ENCODE measurements at regions not wholly inside any gene's neighbourhood (a gene's known extent, or its start where the extent isn't known, plus 50 kb on each side); places are given as distances from the start of the nearest gene placed in this dataset.

DNA sequence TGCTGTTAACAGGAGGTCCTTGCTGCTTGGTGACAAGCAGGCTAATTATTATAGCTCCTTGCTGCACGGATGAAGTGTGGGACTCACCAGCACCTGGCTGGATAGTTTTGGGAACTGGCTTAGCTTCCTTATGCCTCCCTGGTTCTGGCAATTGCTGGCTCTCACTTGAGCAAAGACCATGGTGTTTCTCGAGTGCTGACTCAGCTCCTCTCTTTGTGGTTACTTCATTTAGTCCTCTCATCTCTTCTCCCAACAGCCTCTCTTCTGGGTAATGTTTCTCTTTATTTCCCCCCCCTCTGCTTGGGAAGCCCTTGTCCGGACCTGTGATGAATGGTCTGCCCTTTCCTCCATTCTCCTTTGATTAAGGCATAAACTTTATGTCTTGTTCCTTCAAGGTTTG, 100.4 kb downstream of the CBLL2 start:
- Mint-ChIP-seq H3K4me3 (no peak overlapping the region), H3K9me3 (no peaks in the 10 kb centered on the region), H3K36me3 (no peaks in the 10 kb centered on the region), H3K27ac (no peak overlapping the region), H3K27me3 (no peaks in the 10 kb centered on the region), H3K4me1 (no peaks in the 10 kb centered on the region)
- DNase-seq: no peak

DNA sequence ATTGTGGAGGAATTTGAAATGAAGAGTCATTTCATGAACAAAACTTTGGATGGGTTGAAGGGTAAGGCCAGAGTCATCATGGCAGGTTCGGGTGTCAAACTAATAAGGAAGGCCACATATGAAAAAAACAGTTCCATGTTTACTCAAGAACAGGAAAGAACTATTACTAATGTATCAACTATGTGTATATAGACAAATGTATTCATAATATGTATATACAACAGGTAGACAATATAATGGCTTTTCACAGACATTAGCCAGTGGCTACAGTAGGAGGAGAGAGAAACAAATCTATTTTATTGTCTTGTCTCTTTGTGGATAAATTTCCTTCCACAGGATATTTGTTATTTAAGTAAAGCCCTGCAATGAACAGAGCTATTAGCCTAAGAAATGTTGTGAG, 101.1 kb downstream of the CBLL2 start:
- no peaks in the 10 kb centered on the region for H3K27me3 Mint-ChIP-seq
- no peak for DNase-seq
- no peaks in the 10 kb centered on the region for H3K36me3 Mint-ChIP-seq
- no peak overlapping the region for H3K4me3 Mint-ChIP-seq
- no peak overlapping the region for H3K27ac Mint-ChIP-seq
- H3K9me3 Mint-ChIP-seq: no peaks in the 10 kb centered on the region
- H3K4me1 Mint-ChIP-seq: no peaks in the 10 kb centered on the region

DNA sequence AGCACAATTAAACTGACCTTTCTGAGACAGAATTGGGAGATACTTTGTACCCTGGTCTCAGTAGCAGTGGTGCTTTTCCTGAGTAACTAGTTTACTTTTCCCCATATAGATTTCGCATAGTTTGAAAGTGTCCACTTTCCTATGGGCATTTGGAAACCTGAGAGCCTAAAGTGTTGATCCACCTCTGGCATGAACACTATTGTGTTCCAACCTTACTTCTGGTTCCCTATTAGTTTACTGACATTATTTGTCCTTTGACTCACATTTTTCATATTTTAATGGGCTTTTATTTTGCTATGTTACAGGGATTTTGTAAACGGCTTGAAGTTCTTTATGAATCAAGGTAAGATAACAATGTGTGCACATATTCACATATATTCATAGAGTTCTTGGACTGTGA, 103.7 kb downstream of the CBLL2 start:
- Mint-ChIP-seq H3K27me3 (no peaks in the 10 kb centered on the region), H3K36me3 (no peaks in the 10 kb centered on the region), H3K4me3 (no peak overlapping the region), H3K4me1 (no peaks in the 10 kb centered on the region), H3K27ac (no peak overlapping the region), H3K9me3 (no peaks in the 10 kb centered on the region)
- DNase-seq: no peak

DNA sequence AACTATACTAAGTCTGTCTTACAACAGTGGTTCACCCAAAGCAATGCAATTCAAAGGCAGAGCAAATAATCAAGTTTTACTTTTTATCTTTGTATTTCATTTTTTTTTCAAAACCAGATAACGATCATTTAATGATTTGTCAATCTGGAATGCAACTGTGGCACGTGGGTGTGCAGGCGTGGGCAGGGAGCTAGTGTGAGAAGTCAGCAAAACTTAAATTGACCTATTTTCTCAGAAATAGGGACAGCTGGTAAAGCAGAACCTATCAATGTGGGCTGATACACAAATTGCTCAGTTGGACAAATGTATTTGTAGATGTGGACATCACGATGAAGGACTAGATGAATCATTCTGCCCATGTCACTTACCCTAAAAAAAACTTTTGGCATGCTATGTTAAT, 105.6 kb downstream of the CBLL2 start:
- Mint-ChIP-seq H3K9me3 (no peaks in the 10 kb centered on the region), H3K4me1 (no peaks in the 10 kb centered on the region), H3K36me3 (no peaks in the 10 kb centered on the region), H3K4me3 (no peak overlapping the region), H3K27me3 (no peaks in the 10 kb centered on the region), H3K27ac (no peak overlapping the region)
- no peak for DNase-seq

DNA sequence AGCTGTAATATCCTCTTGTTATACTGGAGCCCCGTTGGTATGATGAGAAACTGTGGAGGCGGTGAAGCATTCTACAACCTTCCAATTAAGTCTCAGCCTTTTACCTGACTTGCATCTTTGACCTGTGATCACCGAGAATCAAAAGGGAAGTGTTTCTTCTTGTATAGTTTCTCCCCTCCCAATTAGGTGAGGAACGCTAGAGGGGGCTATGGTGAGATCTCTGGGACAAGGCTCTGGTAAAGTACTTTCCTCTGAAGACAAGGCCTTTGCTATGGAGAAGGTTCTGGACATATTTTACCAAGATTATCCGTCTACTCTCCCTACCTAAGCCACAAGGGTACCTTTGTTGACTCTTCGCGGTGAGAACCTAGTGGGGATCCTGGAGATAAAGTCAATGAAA, 111.3 kb downstream of the CBLL2 start:
- Mint-ChIP-seq H3K27me3 (no peaks in the 10 kb centered on the region), H3K9me3 (no peaks in the 10 kb centered on the region), H3K27ac (no peak overlapping the region), H3K4me3 (no peak overlapping the region), H3K36me3 (no peaks in the 10 kb centered on the region), H3K4me1 (no peaks in the 10 kb centered on the region)
- DNase-seq: no peak

DNA sequence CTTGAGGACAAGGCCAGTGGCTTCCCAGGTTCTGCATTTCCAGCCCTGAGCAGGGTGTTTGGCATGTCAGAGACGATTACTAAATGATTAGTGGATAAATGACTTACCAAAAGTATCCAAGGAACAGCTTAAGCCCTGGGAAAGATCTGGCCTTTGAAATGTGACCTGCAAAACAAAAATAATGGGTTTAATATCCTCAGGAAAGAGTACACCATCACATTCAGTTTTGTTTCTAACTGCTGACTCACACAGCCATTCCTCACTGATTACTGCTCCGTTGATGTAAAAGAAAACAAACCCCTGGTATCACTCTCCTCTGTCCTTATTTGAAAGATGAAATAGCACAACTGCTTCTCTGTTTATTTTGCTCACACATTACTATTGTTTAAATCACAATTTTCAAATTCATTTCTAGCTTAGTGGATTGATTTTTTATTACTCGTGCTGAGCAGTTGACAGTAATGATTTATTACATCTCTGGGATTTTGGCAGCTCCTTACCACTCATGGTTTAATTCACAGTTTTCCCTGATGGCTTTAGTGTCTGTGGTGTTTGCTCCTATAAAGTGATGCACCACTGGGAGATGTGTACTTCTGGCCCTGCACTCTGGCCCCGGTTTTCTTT, 117.0 kb downstream of the CBLL2 start:
- H3K27ac Mint-ChIP-seq: no peak overlapping the region
- no peaks in the 10 kb centered on the region for H3K36me3 Mint-ChIP-seq
- DNase-seq: no peak
- H3K4me1 Mint-ChIP-seq: no peaks in the 10 kb centered on the region
- H3K27me3 Mint-ChIP-seq: no peaks in the 10 kb centered on the region
- H3K4me3 Mint-ChIP-seq: no peak overlapping the region
- H3K9me3 Mint-ChIP-seq: no peaks in the 10 kb centered on the region

DNA sequence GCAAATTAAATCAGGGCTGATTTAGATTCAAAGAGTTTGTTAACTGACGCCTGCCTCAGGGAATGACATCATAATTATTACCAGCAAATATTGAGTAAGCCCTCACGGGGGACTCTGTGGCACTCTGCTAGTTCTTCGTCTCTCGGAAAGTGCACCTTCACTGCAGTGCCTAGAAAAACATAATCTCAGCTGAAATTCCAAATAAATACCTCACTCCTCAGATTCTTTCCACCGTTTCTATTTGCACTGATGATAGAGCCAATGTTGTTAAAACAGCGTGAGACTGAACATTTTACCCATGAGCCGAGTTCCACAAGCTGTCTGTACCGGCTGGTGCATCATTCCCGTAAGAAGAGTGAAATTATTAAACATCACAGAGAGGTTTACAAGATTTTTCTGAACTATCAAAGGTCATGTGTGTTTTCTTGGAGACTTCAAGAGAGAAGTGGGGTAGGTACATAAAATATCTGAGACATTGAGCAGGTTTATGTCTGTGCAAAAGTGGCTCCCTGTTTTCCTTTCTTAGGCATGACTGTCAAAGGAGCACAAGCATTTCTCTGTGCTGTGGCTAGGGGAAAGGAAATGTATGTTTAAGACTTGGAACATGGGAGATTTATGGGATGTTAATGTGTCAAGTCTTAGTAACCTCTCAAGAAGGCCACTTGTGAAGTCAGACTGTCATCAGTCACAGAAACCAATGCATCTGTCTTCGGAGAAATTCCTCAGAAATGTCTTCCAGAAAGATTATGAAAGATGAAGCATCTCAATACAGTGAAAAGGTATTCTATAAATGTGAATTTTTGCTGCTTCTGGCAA, 119.6 kb downstream of the CBLL2 start:
- no peaks in the 10 kb centered on the region for H3K4me1 Mint-ChIP-seq
- no peak for DNase-seq
- no peaks in the 10 kb centered on the region for H3K36me3 Mint-ChIP-seq
- H3K4me3 Mint-ChIP-seq: no peak overlapping the region
- no peak overlapping the region for H3K27ac Mint-ChIP-seq
- H3K9me3 Mint-ChIP-seq: no peaks in the 10 kb centered on the region
- no peaks in the 10 kb centered on the region for H3K27me3 Mint-ChIP-seq

DNA sequence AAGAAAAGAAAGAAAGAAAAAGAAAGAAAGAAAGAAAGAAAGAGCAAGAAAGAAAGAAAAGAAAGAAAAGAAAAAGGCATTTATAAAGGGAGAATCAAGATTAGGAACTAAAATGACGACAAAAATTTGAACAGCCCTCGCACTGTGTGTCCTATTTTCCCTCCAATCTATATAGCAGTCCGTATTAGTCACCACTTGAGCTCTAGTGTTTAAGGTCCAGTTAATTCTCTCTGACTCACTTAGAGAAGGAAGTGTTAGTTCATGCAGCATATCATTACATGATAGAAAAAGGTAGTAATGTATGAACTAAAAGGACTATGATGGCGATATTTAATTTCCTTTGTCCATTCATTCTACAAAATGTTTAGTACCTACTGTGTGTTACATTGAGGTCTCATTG, 122.7 kb downstream of the CBLL2 start:
- no peak for DNase-seq
- Mint-ChIP-seq H3K4me3 (no peak overlapping the region), H3K9me3 (no peaks in the 10 kb centered on the region), H3K27ac (no peak overlapping the region), H3K36me3 (no peaks in the 10 kb centered on the region), H3K27me3 (no peaks in the 10 kb centered on the region), H3K4me1 (no peaks in the 10 kb centered on the region)

DNA sequence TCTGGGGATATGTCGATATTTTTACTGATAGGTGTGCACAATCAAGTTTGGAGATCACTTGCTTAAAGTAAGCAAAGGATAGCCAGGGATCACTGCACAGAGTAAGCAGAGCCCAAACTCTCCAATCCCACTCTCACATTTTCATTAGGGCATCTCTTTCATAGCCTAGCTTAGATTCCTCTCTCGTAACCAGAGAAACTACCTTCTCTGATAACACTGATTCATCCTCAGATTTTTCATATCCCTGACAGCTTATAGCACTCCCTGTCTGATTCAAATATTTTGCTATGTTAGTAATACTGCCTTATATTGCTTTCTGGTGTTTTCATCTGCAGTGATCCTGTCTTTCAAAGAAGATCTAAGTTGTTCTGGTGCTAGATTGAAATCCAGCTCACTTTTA, 123.7 kb downstream of the CBLL2 start:
- Mint-ChIP-seq H3K27ac (no peak overlapping the region), H3K9me3 (no peaks in the 10 kb centered on the region), H3K36me3 (no peaks in the 10 kb centered on the region), H3K4me1 (no peaks in the 10 kb centered on the region), H3K27me3 (no peaks in the 10 kb centered on the region), H3K4me3 (no peak overlapping the region)
- DNase-seq: no peak

DNA sequence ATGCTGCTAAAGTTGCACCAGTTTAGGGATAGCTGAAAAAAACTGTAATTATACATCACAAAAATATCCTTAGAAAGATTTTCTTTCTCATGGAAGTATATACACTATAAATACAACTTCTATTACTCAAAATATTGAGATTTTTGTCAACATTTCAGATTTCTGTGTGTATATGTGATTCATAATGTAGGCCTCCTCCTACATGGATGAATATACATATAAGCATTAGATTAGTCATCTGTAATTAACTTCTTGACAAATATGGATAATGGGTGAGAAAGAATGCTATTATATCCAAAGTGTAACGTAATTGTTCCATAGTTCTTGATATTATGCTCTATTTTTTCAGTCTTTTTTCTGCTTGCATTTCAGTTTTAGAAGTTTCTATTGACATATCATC, 124.9 kb downstream of the CBLL2 start:
- no peak overlapping the region for H3K4me3 Mint-ChIP-seq
- H3K4me1 Mint-ChIP-seq: no peaks in the 10 kb centered on the region
- DNase-seq: no peak
- no peak overlapping the region for H3K27ac Mint-ChIP-seq
- no peaks in the 10 kb centered on the region for H3K9me3 Mint-ChIP-seq
- H3K36me3 Mint-ChIP-seq: no peaks in the 10 kb centered on the region
- no peaks in the 10 kb centered on the region for H3K27me3 Mint-ChIP-seq

DNA sequence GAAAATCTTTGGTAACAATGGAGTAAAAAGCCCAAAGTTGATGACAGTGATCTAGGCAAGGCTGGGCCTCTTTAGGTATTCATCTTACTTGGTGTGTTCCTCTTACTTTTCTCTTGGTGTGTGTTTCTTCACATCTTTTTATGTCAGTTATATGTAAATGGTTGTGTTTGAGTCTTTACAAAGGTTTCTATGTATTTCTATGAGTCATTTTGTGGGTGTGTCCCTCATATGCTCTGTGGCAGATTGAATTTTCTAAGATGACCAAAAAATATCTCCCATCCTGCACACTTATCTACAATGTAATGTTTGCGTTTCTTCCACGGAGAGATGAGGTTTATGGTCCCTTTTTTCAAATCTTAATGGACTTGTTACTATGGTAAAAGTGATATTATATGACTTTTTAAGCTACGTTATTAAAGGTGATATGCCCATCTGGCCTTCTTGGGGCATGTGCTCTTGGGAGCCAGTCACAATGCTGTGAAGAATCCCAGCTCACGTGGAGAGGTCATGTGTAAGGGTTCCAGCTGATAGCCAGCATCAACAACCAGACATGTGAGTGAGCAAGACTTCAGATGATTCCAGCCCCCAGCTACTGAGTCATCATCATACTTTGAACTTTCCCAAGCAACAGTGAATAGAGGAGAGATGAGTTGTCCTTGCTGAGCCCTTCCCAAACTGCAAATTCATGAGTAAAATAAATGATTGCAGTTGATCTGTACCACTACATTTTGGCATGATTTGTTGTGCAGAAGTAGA, 126.9 kb downstream of the CBLL2 start:
- no peak for DNase-seq
- Mint-ChIP-seq H3K36me3 (no peaks in the 10 kb centered on the region), H3K4me1 (no peaks in the 10 kb centered on the region), H3K9me3 (no peaks in the 10 kb centered on the region), H3K27me3 (no peaks in the 10 kb centered on the region), H3K4me3 (no peak overlapping the region), H3K27ac (no peak overlapping the region)

DNA sequence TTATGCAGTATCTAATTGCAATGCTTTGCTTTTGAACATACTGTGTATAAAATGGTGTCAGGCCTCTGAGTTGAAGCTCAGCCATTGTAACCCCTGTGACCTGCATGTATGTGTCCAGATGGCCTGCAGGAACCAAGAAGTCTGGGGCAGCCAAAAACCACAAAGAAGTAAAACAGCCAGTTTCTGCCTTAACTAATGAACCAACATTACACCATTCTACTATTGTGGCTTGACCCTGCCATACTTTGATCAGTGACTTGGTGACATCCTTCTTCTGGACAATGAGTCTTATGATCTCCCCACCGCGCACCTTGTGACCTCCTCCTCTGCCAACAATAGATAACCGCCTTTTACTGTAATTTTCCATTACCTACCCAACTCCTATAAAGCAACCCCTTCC, 131.6 kb downstream of the CBLL2 start:
- Mint-ChIP-seq H3K27me3 (no peaks in the 10 kb centered on the region), H3K9me3 (no peaks in the 10 kb centered on the region), H3K4me1 (no peaks in the 10 kb centered on the region), H3K36me3 (no peaks in the 10 kb centered on the region), H3K4me3 (no peak overlapping the region), H3K27ac (no peak overlapping the region)
- DNase-seq: no peak

DNA sequence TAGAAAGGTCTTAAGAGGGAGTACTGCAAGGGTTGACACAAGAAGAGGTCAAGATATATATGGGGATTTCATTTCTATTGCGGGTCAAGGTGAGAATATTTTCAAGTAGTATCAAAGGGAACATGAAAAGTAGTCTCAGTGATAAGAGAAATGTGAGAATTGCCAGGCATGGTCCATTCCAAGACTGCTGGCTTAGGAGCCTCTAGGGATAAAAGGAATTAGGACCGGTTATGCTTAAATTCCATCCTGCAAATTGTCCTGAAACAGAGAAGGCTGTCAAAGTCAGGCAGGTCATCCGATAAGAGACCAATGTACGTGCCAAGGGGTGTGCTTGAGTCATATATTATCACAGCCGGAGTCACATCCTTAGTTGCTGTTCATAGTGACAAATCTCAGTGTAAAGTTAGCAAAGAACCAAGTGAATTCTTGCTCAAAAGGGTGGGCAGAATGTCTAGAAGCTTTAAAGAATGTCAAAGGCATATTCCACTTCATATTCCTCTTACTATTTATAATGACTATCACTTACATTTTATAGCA, 133.6 kb downstream of the CBLL2 start:
- DNase-seq: no peak
- Mint-ChIP-seq H3K27ac (no peak overlapping the region), H3K36me3 (no peaks in the 10 kb centered on the region), H3K27me3 (no peaks in the 10 kb centered on the region), H3K4me1 (no peaks in the 10 kb centered on the region), H3K4me3 (no peak overlapping the region), H3K9me3 (no peaks in the 10 kb centered on the region)

DNA sequence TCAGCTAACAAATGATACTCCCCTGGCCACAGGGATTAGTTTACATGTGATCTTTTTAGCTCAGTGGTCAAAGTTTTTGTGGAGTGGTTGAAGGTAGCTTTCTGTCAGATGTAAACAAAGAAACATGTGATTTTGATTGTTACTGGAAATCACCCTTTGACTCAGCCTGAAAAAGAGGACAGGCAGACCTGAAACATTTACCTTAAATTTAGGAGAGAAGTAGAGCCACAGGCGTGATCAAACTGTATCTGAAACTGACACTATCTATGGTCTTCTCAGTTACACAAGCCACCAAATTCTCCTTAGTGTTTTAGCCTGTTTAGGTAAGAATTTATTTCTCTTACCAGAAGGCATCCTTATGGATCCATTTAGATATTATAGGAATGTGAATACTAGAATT, 136.7 kb downstream of the CBLL2 start:
- no peak overlapping the region for H3K4me3 Mint-ChIP-seq

DNA sequence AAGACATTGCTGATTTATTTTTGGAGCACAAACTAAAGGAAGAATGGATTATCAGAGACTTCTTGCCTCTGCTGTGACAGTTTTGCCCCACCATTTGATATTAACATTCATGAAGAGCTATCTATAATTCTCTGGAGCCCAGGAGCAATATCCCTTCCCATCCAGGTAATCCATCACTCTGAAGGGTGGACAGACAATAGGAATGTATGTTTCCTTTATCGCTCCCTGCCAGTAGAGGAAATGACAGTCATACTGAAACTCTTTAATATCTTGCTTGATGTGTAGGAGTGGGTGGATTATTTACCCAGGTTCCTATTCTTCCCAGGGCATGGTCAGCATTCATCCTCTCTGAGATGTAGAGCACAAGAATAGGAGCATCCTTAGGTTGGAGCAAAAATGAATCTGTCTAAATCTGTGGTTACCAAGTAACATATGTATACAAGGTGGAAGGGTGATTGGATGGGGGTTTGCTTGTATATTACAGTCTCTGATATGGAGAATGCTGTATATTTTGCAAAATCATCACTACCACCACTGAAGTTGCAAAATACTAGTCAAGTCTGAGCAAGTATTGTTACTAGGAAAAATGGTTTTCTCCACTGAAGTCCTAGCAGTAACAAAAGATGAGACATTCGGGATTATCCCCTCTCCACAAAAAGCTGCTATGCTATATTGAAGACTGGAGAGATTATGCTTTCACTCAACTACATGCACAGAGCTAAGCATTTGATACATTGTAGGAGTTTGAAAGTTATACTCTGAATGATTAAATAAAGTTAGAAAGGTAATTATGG, 151.6 kb downstream of the CBLL2 start:
- Mint-ChIP-seq H3K36me3 (no peaks in the 10 kb centered on the region), H3K4me3 (no peak overlapping the region), H3K27ac (no peak overlapping the region), H3K9me3 (no peaks in the 10 kb centered on the region), H3K4me1 (no peaks in the 10 kb centered on the region), H3K27me3 (no peaks in the 10 kb centered on the region)
- DNase-seq: no peak

More for the DNA sequence above, 136.7 kb downstream of the CBLL2 start:
- no peak overlapping the region for H3K27ac Mint-ChIP-seq
- no peaks in the 10 kb centered on the region for H3K36me3 Mint-ChIP-seq
- no peaks in the 10 kb centered on the region for H3K27me3 Mint-ChIP-seq
- no peak for DNase-seq
- no peaks in the 10 kb centered on the region for H3K4me1 Mint-ChIP-seq
- H3K9me3 Mint-ChIP-seq: no peaks in the 10 kb centered on the region

All from activated naive CD8-positive, alpha-beta T cell treated with anti-CD3 and anti-CD28 coated beads for 36 hours (primary cell).